ENCODE measurements at regions not wholly inside any gene's neighbourhood (a gene's known extent, or its start where the extent isn't known, plus 50 kb on each side); places are given as distances from the start of the nearest gene placed in this dataset.

GRCh38 chr7:156131881-156132280, 319.6 kb upstream of the SHH start:
- TF ChIP-seq TAF1 (IDR thresholded peaks at IDR 0.05; ENCODE audit: borderline replicate concordance, low read depth, low read length) = no peak
- no peak for TF ChIP-seq POLR2AphosphoS5 (IDR thresholded peaks at IDR 0.05; ENCODE audit: low read depth, low read length)

Measured in GM12892 (cell line).